Fibroblast of lung (primary cell): ENCODE measurements at regions not wholly inside any gene's neighbourhood (a gene's known extent, or its start where the extent isn't known, plus 50 kb on each side); places are given as distances from the start of the nearest gene placed in this dataset.

Experiments used
- CTCF ChIP-seq, 2 donors: IDR thresholded peaks in 1 of 2; conservative IDR thresholded peaks in 1 of 2; 1 replicate in 1 of 2; 2 replicates in 1 of 2; pipeline ENCODE4 v1.5.1; 2011 to 2012; ENCODE audit warnings: low read length in 2 of 2, control low read depth in 1 of 2, inconsistent platforms in 1 of 2, low read depth in 1 of 2, mild to moderate bottlenecking in 1 of 2
- EZH2 ChIP-seq: IDR thresholded peaks from 2 replicates; pipeline ENCODE4 v1.5.1; 2012; ENCODE audit warnings: low read length, control low read depth, mild to moderate bottlenecking; ENCODE audit errors: missing control alignments

- TF ChIP-seq CTCF (conservative IDR thresholded peaks at IDR 0.05 in 1 of 2, IDR thresholded peaks at IDR 0.05 in 1 of 2; ENCODE audit: low read depth in 1 of 2, low read length in 2 of 2) (no peak), EZH2 (no peak)
Observed at GRCh38 chr9:22649384-22649783, 202.8 kb downstream of the DMRTA1 start.
